H9 (cell line): ENCODE measurements at regions not wholly inside any gene's neighbourhood (a gene's known extent, or its start where the extent isn't known, plus 50 kb on each side); places are given as distances from the start of the nearest gene placed in this dataset.

ENCODE experiments used
- DNase-seq: peaks from one replicate; pipeline ENCODE4 v3.0.0-alpha.2; 2017
- H2AFZ ChIP-seq: one replicate; pipeline ENCODE4 v1.6.1; 2013; ENCODE audit warnings: mild to moderate bottlenecking, low read length, control low read depth, moderate library complexity
- H2AK5ac ChIP-seq: 2 replicates; pipeline ENCODE4 v1.6.1; 2013; ENCODE audit warnings: low read length, control low read depth, mixed read lengths; ENCODE audit not compliant: insufficient read length
- H2BK120ac ChIP-seq: one replicate; pipeline ENCODE4 v1.6.1; 2013; ENCODE audit warnings: low read depth, mild to moderate bottlenecking, low read length, control low read depth, inconsistent platforms; ENCODE audit not compliant: poor library complexity, severe bottlenecking
- H2BK12ac ChIP-seq: 2 replicates; pipeline ENCODE4 v1.6.1; 2013; ENCODE audit warnings: low read length, control low read depth, mixed read lengths, low read depth; ENCODE audit not compliant: insufficient read length
- H2BK15ac ChIP-seq: 2 replicates; pipeline ENCODE4 v1.6.1; 2013; ENCODE audit warnings: low read depth, low read length, control low read depth
- H2BK20ac ChIP-seq: one replicate; pipeline ENCODE4 v1.6.1; 2013; ENCODE audit warnings: low read depth, mild to moderate bottlenecking, low read length, control low read depth, inconsistent platforms; ENCODE audit not compliant: poor library complexity, severe bottlenecking
- H2BK5ac ChIP-seq: 2 replicates; pipeline ENCODE4 v1.6.1; 2013; ENCODE audit warnings: low read length, control low read depth, mixed read lengths; ENCODE audit not compliant: insufficient read length
- H3K14ac ChIP-seq: 2 replicates; pipeline ENCODE4 v1.6.1; 2013; ENCODE audit warnings: low read length, control low read depth; ENCODE audit not compliant: insufficient read depth
- H3K18ac ChIP-seq: 2 replicates; pipeline ENCODE4 v1.6.1; 2013; ENCODE audit warnings: low read depth, mild to moderate bottlenecking, mixed read lengths, low read length, control low read depth; ENCODE audit not compliant: insufficient read length
- H3K23ac ChIP-seq: 2 replicates; pipeline ENCODE4 v1.6.1; 2013; ENCODE audit warnings: low read length, control low read depth, mixed read lengths, low read depth; ENCODE audit not compliant: insufficient read length
- H3K23me2 ChIP-seq: 2 replicates; pipeline ENCODE4 v1.6.1; 2013; ENCODE audit warnings: low read depth, mild to moderate bottlenecking, mixed read lengths, low read length, control low read depth; ENCODE audit not compliant: insufficient read length, poor library complexity, severe bottlenecking
- H3K27ac ChIP-seq: 2 replicates; pipeline ENCODE4 v1.5.1; 2013; ENCODE audit warnings: low read length, control low read depth, mixed read lengths, low read depth; ENCODE audit not compliant: insufficient read length
- H3K27me3 ChIP-seq: 2 replicates; pipeline ENCODE4 v1.6.1; 2013; ENCODE audit warnings: low read length, control low read depth, inconsistent platforms; ENCODE audit not compliant: insufficient read depth
- H3K4ac ChIP-seq: 2 replicates; pipeline ENCODE4 v1.6.1; 2013; ENCODE audit warnings: low read depth, mild to moderate bottlenecking, control low read depth, inconsistent platforms, low read length, moderate library complexity
- H3K4me1 ChIP-seq: 2 replicates; pipeline ENCODE4 v1.6.1; 2013; ENCODE audit warnings: low read length, control low read depth, inconsistent platforms; ENCODE audit not compliant: insufficient read depth
- H3K4me2 ChIP-seq: 2 replicates; pipeline ENCODE4 v1.6.1; 2013; ENCODE audit warnings: low read length, control low read depth, mixed read lengths; ENCODE audit not compliant: insufficient read length, insufficient read depth
- H3K56ac ChIP-seq: 2 replicates; pipeline ENCODE4 v1.6.1; 2013; ENCODE audit warnings: low read depth, mild to moderate bottlenecking, mixed read lengths, low read length, control low read depth; ENCODE audit not compliant: insufficient read length
- H3K79me1 ChIP-seq: 2 replicates; pipeline ENCODE4 v1.6.1; 2013; ENCODE audit warnings: low read depth, mild to moderate bottlenecking, moderate library complexity, low read length, control low read depth, inconsistent platforms; ENCODE audit not compliant: insufficient read depth, poor library complexity, severe bottlenecking
- H3K79me2 ChIP-seq: 2 replicates; pipeline ENCODE4 v1.6.1; 2013; ENCODE audit warnings: low read length, control low read depth, inconsistent platforms; ENCODE audit not compliant: insufficient read depth
- H3K9ac ChIP-seq: 2 replicates; pipeline ENCODE4 v1.6.1; 2013; ENCODE audit warnings: low read length, control low read depth, mixed read lengths; ENCODE audit not compliant: insufficient read length; ENCODE audit errors: extremely low read depth
- H3K9me3 ChIP-seq: one replicate; pipeline ENCODE4 v1.6.1; 2013; ENCODE audit warnings: low read depth, low read length, inconsistent platforms; ENCODE audit not compliant: control insufficient read depth
- H3T11ph ChIP-seq: one replicate; pipeline ENCODE4 v1.6.1; 2013; ENCODE audit warnings: mild to moderate bottlenecking, low read length, control low read depth, inconsistent platforms
- H4K20me1 ChIP-seq: one replicate; pipeline ENCODE4 v1.6.1; 2013; ENCODE audit not compliant: control insufficient read depth, insufficient read length, insufficient read depth
- H4K5ac ChIP-seq: 2 replicates; pipeline ENCODE4 v1.6.1; 2013; ENCODE audit warnings: low read depth, mild to moderate bottlenecking, mixed read lengths, low read length, control low read depth; ENCODE audit not compliant: insufficient read length
- H4K8ac ChIP-seq: replicated peaks from 2 replicates; pipeline ENCODE4 v1.6.1; 2013; ENCODE audit warnings: low read length, control low read depth, mixed read lengths, low read depth; ENCODE audit not compliant: insufficient read length
- H4K91ac ChIP-seq: 2 replicates; pipeline ENCODE4 v1.6.1; 2013; ENCODE audit warnings: low read depth, mild to moderate bottlenecking, moderate library complexity, mixed read lengths, low read length, control low read depth; ENCODE audit not compliant: insufficient read length
- H3K27ac Mint-ChIP-seq, 3 experiments: 2 replicates in 2 of 3; 3 replicates in 1 of 3; pipeline ENCODE4 v1.8.0; 2020 to 2021; ENCODE audit warnings: mixed read lengths in 3 of 3, mild to moderate bottlenecking in 1 of 3, moderate library complexity in 1 of 3
- H3K27me3 Mint-ChIP-seq: 2 replicates; pipeline ENCODE4 v1.8.0; 2021; ENCODE audit warnings: low read depth, mild to moderate bottlenecking, moderate library complexity, mixed read lengths
- H3K36me3 Mint-ChIP-seq, 3 experiments: 2 replicates in 2 of 3; 3 replicates in 1 of 3; pipeline ENCODE4 v1.8.0; 2020 to 2021; ENCODE audit warnings: low read depth in 3 of 3, mixed read lengths in 3 of 3; ENCODE audit not compliant: insufficient read depth in 1 of 3
- H3K4me1 Mint-ChIP-seq, 2 experiments: 2 replicates each; pipeline ENCODE4 v1.8.0; 2020; ENCODE audit warnings: mixed read lengths in 2 of 2
- H3K4me3 Mint-ChIP-seq, 2 experiments: 2 replicates in 1 of 2; 3 replicates in 1 of 2; pipeline ENCODE4 v1.8.0; 2020 to 2021; ENCODE audit warnings: mild to moderate bottlenecking in 2 of 2, mixed read lengths in 2 of 2, moderate library complexity in 1 of 2
- H3K9me3 Mint-ChIP-seq, 2 experiments: 2 replicates in 1 of 2; 3 replicates in 1 of 2; pipeline ENCODE4 v1.8.0; 2020; ENCODE audit warnings: mild to moderate bottlenecking in 2 of 2, mixed read lengths in 2 of 2, moderate library complexity in 1 of 2
- WGBS: extraction: QIAGEN DNeasy Blood & Tissue Kit; methylation state at CpG from one replicate; pipeline ENCODE4 v1.1.7; 2013; ENCODE audit warnings: missing lambda C conversion rate, low lambda C conversion rate, mixed read lengths; ENCODE audit not compliant: insufficient read length; ENCODE audit errors: extremely low coverage; 5-methylcytosine and 5-hydroxymethylcytosine counted together
- TF ChIP-seq, protein P1 (sequence below): fragments of 200-600 bp; sonication (generic); conservative IDR thresholded peaks from 3 replicates; pipeline ENCODE4 v1.8.0; 2021; ENCODE audit warnings: antibody characterized with exemption, mild to moderate bottlenecking

DNA sequence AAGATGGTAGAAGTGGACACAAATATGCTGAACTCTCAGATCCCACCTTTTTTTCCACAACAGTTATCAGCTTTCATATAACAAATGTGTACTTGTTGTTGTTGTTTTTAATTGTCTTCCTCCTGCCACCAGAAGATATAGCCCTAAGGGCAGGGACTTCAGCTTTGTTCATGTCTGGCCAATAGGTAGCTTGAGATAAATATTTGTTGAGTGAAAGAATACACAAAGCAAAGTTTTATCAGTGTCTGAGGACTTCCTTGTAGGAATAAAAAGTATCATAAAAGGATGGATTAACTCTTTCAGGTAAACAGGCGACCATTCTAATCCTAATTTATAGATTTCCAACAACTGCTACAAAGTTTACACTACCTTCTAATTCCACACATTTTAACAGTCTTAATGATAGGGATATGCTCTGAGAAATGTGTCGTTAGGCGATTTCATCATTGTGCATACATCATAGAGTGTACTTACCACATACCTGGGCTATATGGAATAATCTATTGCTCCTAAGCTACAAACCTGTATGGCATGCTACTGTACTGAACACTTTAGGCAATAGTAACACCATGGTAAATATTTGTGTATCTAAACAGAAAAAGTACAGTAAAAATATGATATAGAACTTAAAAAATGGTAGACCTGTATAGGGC lies 186.1 kb downstream of the ATOH1 start:
- Histone ChIP-seq H2BK120ac (no peak overlapping the region), H3T11ph (no peak overlapping the region), H3K4me1 (no peaks in the 10 kb centered on the region), H3K79me2 (no peaks in the 10 kb centered on the region), H3K18ac (no peak overlapping the region), H4K8ac (no peak overlapping the region), H2AFZ (no peak overlapping the region), H3K9me3 (no peaks in the 10 kb centered on the region), H2BK5ac (no peak overlapping the region), H4K20me1 (no peaks in the 10 kb centered on the region), H2AK5ac (no peak overlapping the region), H3K4ac (no peak overlapping the region), H3K9ac (no peak overlapping the region), H3K23me2 (no peaks in the 10 kb centered on the region), H3K27me3 (no peaks in the 10 kb centered on the region), H4K91ac (no peak overlapping the region), H3K14ac (no peak overlapping the region), H3K23ac (no peak overlapping the region), H3K27ac (no peak overlapping the region), H2BK12ac (no peak overlapping the region), H3K79me1 (no peaks in the 10 kb centered on the region), H4K5ac (no peak overlapping the region), H2BK15ac (no peak overlapping the region), H2BK20ac (no peak overlapping the region), H3K56ac (no peak overlapping the region), H3K4me2 (no peak overlapping the region)
- H3K4me1 Mint-ChIP-seq = peaks cover 4 to 5% of the 10 kb centered on the region in 2 experiments
- no peaks in the 10 kb centered on the region for H3K27me3 Mint-ChIP-seq
- TF ChIP-seq, protein P1, sequence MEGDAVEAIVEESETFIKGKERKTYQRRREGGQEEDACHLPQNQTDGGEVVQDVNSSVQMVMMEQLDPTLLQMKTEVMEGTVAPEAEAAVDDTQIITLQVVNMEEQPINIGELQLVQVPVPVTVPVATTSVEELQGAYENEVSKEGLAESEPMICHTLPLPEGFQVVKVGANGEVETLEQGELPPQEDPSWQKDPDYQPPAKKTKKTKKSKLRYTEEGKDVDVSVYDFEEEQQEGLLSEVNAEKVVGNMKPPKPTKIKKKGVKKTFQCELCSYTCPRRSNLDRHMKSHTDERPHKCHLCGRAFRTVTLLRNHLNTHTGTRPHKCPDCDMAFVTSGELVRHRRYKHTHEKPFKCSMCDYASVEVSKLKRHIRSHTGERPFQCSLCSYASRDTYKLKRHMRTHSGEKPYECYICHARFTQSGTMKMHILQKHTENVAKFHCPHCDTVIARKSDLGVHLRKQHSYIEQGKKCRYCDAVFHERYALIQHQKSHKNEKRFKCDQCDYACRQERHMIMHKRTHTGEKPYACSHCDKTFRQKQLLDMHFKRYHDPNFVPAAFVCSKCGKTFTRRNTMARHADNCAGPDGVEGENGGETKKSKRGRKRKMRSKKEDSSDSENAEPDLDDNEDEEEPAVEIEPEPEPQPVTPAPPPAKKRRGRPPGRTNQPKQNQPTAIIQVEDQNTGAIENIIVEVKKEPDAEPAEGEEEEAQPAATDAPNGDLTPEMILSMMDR = no peak
- WGBS = no CpG with 5 or more reads among the region's 3 CpGs
- DNase-seq = no peak
- no peaks in the 10 kb centered on the region for H3K36me3 Mint-ChIP-seq
- peaks cover 2 to 7% of the 10 kb centered on the region in 2 experiments; a peak in 2 of 5 replicates for H3K9me3 Mint-ChIP-seq
- no peak overlapping the region for H3K4me3 Mint-ChIP-seq
- no peak overlapping the region for H3K27ac Mint-ChIP-seq
